MV-4-11 (cell line): ENCODE measurements at regions not wholly inside any gene's neighbourhood (a gene's known extent, or its start where the extent isn't known, plus 50 kb on each side); places are given as distances from the start of the nearest gene placed in this dataset.
A peak's percentile ranks its signal among the peaks of the same experiment; 100 is the strongest.

Experiments
- DNase-seq: peaks from one replicate; lab custom pipeline; 2025; lab: John Stamatoyannopoulos, UW

DNA sequence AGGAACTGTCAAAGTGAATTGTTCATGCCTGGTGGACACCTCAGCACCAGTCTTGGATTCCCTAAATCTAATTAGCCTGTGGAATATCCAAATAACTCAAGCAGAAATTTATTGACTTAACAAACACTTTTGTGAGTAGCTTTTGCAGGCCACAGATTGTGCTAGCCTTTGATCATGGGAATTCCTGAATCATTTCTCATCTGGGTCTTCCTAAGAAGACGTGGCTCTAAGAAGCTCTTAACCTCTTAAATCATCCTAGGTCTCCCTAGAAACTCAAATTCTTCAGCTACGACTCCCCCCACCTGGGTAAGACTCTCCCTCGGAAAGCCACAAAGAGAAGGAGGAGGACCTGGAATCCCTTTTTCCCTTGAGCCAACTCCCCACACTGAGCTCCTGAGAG lies 53.8 kb upstream of the PSEN2 start:
- no peak for DNase-seq

GRCh38 chr1:226814751-226815537 lies 55.5 kb upstream of the PSEN2 start:
- DNase-seq, result no peak

DNA sequence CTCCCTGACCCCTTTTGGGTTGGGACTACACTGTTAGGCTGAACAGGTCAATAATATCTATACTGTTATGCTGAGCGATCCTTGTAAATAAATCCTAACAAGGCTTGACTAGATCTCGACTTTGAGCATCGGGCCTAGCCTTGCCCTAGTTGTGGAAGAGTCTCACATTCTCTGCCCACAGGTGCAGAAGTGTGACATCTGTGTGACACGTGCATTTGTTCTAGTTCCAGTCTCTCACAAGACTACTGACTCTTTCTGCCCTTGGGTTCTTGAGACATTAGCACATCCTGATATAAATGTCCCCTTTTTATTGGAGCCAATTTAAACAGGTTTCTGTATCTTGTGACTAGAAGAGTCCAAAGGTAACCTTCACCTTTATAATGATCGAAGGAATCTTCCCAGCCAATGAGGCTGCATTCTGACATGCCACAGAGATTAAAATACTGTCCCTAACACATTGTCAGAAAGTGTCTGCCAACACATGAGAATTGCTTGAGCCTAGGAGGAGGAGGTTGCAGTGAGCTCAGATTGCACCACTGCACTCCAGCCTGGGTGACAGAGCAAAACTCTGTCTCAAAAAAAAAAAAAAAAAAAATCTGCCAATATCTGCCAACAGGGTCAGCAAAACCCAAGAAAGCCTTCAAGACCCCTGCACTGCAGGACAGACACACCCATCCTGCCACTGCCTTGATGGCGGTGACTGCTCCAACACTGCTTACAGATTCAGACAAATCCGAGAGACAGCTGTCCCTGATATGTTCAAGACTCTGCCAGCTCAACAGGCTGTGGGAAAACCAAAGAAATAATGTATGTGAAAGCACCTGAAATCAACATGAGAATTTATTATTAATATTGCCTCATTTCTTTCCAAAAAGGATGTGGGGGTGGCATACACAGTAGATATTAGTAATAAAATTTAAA lies 56.5 kb upstream of the PSEN2 start:
- no peak for DNase-seq

DNA sequence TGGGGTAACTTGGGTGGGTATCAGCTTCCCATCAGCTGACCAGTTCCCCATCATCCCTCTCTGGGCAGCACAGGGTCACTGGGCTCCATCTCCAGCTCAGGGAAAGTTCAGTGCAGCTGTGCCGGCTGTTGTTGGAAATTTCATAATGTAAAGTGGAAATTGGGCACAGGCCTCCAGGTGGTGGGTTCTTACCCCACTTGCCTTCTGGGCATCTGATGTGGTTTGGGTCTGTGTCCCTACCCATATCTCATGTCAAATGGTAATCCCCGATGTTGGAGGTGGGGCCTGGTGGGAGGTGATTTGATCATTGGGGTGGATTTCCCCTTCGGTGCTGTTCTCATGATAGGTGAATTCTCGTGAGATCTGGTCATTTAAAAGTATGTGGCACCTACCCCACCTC lies 59.7 kb upstream of the PSEN2 start:
- no peak for DNase-seq

DNA sequence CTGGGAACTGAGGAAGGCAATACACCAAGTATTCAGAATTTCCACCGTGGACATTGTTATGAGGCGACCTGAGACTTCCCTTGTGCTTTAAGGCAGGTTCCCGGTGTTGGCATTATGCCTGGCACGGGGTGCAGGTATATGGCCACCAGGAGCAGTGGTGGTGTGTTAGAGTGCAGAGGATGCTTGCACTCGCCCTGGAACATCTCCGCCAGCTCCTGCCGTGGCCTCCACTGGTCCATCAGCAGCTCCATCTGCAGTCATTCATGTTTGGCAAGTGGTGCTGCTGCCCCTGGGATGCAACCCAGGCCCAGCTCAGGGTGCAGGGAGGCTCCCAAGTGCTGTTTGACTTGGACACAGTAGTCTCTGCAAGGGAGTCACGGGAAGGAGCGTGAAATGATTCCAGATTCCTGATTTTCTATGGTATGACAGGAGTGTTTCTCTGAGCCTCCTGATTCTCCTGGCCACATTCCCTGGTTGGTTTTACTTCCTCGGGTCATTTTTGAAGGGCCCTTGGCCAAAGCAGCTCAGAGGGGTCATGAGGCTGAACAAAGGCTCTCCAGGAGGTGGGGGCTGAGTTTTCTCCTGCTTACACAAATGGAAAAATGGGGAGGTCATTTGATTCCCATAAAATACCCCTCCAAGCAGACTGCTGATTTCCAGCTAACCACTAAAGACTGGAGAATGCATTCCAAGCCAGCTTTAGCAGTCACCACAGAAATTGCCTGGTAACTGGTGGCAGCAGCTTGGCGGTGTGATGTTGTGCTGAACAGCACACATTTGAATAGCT lies 60.4 kb upstream of the PSEN2 start:
- no peak for DNase-seq

- no peak for DNase-seq
Observed at GRCh38 chr1:226808501-226808900, 61.9 kb upstream of the PSEN2 start.

DNA sequence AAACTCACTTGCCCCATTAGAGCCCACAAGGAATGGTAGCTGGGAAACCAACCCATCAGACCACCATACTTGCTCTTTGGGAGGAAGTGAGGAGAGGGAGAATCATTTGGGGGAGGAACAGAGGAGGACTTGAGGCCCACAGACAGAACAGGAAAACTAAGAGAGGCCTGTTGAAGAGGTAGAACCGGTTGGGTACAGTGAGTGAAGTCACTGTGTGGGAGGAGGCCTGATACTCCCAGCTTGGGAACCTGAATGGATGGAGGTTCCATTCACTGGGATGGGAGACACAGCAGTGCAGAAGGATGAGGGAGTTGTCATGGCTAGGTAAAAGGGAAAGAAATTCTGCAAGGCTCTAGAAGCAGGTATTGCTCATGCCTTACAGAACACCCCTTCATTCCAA lies 63.4 kb upstream of the PSEN2 start:
- no peak for DNase-seq

GRCh38 chr1:226804907-226805759 lies 65.3 kb upstream of the PSEN2 start:
- DNase-seq, result no peak

GRCh38 chr1:226800763-226801380 lies 61.8 kb upstream of the ITPKB start:
- DNase-seq, result no peak

GRCh38 chr1:226799634-226800281 lies 60.7 kb upstream of the ITPKB start:
- DNase-seq, result no peak

GRCh38 chr1:226798427-226799411 lies 59.6 kb upstream of the ITPKB start:
- peak; percentile 24 for DNase-seq

DNA sequence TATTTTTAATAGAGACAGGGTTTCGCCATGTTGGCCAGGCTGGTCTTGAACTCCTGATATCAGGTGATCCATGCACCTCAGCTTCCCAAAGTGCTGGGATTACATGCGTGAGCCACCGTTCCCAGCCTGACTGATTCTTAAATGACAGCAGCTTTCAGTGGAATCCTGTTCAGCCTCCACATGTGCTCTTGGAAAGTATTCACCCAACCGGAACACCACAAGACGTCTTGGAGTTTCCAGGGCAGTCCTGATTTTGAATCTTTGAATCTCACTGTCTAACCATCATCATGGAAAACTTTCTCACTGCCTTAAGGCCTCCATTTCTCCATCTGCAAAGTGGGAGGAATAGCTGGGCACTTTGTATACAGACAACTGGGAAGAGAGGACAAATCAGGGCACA lies 58.1 kb upstream of the ITPKB start:
- no peak for DNase-seq

DNA sequence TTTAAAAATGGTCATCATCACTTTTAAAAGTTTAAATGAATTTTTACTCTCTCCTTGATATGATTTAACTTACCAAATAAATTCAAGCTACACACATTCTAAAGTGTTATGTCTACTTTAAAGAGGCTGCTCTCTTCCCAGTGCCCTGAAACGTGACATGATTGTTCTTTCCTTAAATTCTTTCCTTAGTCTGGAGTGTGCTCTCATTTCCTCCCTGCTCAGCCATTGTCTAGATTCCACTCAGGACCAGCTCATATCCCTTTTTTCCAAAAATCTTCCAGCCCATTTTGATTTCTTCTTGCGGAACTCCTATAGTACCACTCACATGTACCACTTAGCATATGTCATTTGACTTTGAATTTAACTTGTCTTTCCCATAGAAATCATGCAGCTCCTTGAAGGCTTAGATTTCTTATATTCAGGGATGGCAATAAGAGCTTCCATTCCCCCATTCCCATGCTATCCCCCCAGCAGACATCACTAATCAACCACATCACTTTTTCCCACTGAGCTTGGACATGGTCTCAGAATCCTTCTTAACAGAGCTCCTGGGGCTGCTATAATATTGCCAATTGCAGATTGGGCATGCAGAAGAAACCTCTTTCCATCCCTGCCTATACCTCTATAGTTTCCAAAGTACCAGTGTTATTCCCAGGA lies 54.7 kb upstream of the ITPKB start:
- no peak for DNase-seq

GRCh38 chr1:226792368-226792767 lies 53.3 kb upstream of the ITPKB start:
- no peak for DNase-seq

DNA sequence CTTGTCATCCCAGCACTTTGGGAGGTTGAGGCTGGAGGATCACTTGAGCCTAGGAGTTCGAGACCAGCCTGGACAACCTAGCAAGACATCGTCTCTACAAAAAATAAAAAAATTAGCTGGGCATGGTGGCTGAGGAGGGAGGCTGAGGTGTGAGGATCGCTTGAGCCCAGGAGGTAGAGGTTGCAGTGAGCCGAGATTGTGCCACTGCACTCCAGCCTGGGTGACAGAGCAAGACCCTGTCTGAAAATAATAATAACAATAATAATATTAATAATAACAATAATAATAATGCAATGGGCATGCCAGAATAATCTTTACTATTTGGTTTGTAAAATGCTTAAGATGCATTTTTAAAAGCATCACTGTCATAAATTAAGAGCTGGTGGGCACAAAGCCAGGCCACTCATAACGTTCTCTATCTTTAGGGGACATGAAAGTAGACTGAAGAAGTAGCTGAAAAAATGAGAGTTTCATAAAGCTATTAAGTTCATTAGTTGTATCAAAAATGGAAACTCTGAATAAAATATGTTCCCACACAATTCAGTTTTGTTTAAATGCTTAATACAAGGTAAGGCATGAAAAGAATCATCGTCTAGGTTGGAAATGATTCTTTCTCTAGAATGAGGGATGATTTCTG lies 51.6 kb upstream of the ITPKB start:
- DNase-seq, result no peak

DNA sequence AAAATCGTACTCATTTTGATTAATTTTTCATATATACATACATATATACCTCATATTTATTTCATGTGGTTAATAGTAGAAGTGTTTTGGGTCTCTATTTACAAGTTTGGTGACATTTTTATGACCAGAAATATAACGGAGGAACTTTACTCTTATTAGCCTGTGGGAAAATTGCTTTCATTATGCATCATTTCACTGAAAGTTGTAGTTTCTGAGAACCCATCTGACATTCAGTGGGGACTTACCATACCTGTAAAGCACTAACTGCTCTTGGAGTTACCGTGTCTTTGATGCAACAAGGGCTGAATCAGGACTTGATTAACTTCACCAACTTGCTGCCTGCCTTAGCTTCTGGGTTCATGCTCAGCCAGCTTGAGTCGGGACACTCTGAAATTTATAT lies 49.9 kb upstream of the ITPKB start:
- no peak for DNase-seq
